HG03439 (cell line): ENCODE measurements at regions not wholly inside any gene's neighbourhood (a gene's known extent, or its start where the extent isn't known, plus 50 kb on each side); places are given as distances from the start of the nearest gene placed in this dataset.
"Not testable (repeated sequence)": the region's sequence is repeated elsewhere in the genome, so short reads cannot be mapped to it uniquely, and the experiment has no call there.

Experiments
- ATAC-seq: cut with Tn5 transposase; IDR thresholded peaks from one replicate; pipeline ENCODE4 v1.9.1; 2021; ENCODE audit warnings: mild to moderate bottlenecking, moderate library complexity; ENCODE audit not compliant: unreplicated experiment

DNA sequence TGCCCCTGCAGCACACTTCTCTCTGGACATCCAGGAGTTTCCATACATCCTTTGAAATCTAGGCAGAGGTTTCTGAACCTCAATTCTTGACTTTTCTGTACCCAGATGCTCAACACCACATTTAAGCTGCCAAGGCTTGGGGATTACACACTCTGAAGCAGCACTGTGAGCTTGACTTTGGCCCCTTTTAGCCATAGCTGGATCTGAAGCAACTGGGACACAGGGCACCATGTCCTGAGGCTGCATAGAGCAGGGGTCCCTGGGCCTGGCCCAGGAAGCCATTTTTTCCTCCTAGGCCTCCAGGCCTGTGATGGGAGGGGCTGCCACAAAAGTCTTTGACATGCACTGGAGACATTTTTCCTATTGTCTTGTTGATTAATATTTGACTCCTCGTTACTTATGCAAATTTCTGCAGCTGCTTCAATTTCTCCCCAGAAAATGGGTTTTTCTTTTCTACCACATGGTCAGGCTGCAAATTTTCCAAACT lies 694.0 kb downstream of the DIPK2A start:
- ATAC-seq: no peak

DNA sequence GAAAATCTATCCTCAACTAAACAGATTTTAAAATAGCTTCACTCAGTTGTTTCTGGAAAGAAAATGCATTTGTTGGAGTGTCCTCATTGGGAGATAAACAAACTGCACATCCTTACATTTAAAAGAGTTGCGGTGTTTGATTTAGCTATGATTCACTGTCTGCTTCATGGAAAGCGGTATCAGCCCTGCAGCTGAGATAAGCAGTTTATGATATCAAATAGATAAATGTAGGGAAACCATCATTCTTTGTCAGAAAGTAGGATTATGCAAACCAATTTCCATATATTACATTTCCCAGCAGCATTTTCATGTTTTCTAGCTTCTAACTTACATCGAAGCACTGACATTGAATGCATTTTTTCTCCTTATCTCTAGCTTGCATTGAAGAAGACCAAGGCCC lies 698.9 kb downstream of the DIPK2A start:
- no peak for ATAC-seq

DNA sequence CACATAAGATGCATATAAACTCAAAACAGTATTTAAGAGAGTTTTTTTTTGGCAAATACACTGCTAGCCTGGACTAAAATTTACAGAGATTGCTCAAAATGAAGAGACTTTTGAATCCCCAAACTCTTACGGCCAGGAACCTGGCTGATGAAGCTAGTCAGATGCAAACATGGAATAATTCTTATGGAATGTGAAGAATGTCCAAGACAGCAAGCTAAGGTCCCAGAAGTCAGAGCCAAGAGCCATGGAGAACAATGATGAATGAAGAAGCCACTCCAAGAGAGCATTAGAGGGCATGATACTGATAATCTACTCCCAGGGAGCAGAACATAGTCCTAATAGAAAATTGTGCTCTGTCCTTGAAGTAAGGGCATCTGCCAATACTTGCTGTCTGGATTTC lies 705.5 kb downstream of the DIPK2A start:
- no peak for ATAC-seq

DNA sequence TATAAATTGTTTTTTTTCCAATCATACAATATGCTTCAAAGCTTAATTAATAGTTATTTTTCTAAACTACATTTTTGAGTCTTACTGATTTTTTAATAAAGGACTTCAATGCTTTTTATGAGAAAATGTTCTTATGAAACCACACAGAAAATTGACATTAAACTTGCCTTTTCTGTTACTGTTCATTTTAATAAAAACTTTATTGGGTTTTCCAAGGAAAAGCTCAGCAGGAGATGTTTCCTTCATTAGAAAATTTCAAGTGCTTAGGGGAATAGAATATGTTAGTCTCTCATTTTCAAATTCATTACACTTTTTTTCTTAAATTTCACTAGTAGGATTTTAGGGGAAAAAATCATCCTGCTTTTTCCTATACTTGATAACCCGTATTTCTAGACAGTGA lies 711.4 kb downstream of the DIPK2A start:
- ATAC-seq: no peak

DNA sequence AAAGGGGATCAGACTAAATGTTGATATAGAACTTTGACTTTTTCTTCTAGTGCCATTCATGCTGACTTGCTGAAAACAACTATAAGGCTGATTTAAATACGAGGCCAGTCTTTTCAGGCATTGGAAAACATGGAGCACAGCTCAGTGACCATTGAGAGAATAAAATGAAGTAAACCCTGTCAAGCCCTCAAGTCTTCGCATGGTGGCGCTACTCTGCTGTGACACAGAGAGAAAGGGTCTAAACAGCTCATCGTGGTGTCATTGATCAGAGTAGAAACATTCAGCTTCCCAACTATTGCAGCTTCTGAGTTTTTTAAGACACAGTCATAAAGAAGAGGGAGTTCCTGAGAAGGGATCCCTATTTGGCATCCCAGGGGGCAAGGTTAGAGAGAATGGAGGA lies 716.2 kb downstream of the DIPK2A start:
- ATAC-seq: no peak

DNA sequence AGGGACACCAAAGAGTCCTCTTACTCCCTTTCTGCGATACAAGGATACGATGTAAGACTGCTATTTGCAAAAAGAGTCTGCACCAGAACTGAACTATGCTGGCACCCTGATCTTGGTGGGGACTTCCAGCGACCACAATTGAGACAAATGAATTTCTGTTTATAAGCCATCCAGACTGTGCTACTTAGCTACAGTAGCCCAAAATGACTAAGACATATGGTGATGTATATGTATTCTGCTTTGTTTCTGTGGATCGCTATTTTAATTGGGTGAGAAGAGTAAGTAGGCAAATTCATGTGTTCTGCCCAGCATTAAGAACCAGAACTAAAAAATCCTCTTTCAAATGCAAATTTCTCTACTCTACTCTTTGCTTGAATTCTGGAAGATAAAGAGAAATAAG lies 720.9 kb downstream of the DIPK2A start:
- no peak for ATAC-seq

DNA sequence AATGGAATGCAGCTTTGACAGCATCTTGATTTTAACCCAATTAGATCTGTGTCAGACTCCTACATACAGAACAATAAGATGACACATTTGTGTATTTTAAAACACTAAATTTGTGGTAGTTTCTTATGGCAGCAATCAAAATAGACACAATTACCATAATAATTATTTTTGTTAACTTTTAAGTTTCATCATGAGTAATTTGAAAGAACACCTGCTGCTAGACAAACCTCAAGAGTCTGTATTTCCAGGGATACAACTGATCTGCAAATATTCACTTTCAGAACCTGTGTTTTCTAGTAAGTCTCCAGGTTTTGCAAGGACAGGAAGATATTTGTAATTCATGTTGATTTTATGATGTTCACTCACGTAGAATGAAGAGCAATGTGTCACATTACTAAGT lies 736.8 kb downstream of the DIPK2A start:
- no peak for ATAC-seq

DNA sequence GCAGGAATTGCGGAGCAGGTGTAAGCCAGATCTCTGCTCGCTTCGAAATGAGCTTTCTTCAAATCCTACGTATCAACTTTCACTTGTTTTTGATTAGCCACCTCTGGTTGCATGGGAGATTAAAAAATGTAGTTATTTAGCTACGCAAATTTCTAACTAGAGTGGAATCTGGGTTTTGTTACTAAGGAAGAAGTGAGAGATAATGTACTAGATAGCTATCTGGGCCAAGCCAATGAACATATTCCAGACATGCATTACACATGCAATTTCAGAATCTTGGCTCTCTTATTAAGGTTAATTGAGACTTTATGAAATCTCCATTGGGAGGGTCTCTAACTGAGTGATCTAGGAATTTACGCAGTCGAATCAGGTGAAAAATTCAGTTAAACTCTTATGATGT lies 765.7 kb downstream of the DIPK2A start:
- ATAC-seq: no peak

DNA sequence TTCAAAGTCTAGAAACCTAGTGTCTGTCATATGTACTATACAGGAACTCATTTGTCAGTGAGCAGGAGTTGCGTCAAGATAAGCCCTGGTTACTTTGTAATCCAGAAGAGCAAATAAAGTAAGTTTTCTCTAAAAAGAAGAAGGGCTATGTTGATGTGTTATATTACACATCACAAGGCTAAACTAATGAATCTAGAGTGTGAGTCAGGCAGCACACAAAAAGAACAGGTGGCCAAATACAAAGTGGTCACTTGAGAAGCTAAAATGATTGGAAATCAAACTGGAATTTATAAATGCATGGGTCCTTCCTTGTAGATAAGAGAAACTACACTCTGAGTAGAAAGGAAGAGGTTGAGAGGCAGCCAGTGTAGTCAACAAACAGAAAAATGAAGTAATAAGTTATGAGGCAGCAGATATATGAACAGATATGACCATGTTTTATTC lies 771.6 kb downstream of the DIPK2A start:
- no peak for ATAC-seq

DNA sequence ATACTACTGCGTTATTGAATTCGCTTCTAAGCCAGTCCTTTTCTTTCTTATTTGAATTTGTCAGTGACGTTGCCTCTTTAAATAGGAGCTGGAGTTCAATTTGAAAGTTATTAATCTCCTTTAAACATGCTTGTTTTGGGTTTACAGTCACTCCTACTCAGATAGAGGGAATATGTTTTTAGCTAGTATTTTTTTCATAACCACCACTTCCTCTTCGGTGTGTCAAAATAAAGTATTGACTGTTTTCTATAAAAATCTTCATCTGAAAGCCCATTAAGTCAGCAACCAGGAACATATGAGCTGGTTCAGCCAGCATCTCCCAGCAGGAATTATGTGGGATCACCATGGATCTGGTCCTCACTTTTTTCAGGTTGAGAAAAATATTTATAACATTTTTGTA lies 772.9 kb downstream of the DIPK2A start:
- no peak for ATAC-seq

DNA sequence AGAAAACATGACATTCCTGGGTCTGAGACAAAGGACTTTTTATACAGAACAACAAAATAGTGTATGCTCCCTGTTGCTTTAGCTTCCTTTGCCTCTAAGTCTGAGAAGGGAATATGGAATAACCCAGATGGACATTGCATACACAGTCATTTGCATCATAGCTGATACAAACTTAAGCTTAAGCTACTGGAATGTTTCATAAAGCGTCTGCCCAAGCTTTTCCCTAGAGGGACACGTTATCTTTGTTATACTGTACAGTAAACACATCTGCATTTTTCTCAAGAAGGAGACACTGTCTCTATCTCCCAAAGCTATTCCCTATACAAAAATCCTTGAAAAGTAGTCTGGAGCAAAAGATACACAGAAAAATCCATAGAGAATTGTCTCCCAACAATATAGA lies 775.0 kb downstream of the DIPK2A start:
- no peak for ATAC-seq

- not testable (repeated sequence) for ATAC-seq
Observed at GRCh38 chr3:144749536-144750253, 778.1 kb downstream of the DIPK2A start.

DNA sequence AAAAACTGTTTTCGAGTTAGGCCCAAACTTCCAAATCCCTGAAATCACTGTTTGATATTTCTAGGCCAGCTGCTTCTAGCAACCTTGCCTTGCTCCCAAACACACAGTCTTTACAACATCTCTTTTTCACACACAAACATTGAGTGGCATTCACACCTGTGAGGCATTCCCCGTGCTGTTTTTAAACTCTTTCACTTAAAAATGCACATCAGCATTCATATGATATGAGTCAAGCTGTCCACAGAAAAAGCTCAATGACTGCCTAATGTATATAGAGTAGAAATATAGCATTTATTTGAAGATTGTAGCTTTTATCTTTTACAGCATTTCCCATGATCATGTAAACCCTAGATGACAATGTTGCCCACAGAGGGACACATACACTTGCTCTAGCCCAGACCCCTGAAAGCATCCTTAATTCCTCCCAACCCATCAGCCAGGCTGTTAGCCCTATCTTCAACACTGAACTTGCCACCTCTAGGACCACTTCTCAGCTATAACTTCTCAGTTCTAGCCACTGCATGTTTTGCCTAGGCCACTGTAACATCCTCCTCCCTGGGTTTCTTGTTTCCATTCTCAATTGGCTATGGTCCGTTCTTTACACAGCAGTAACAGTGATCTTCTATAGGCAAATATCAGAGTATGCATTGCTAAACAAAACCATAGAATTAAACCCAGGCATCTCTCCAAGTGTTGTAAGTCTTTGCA lies 782.6 kb downstream of the DIPK2A start:
- no peak for ATAC-seq

- ATAC-seq: no peak
Observed at GRCh38 chr3:144756704-144757440, 785.2 kb downstream of the DIPK2A start.

DNA sequence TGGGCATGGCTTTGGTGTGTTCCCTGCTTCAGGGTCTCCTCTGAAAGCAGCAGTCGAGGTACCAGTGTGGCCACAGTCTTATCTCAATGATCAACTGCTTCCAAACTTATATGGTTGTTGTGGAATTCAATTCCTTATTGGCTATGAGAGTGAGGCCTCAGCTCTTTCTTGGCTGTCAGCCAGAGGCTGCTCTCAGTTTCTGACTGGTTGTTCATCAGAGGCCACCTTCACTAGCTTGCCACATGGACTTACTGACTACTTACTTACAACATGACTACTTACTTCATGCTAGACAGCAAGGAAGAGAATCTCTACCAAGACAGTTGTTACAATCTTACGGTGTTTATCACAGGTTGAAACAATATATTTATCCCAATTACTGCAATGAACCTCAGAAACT lies 789.2 kb downstream of the DIPK2A start:
- no peak for ATAC-seq

DNA sequence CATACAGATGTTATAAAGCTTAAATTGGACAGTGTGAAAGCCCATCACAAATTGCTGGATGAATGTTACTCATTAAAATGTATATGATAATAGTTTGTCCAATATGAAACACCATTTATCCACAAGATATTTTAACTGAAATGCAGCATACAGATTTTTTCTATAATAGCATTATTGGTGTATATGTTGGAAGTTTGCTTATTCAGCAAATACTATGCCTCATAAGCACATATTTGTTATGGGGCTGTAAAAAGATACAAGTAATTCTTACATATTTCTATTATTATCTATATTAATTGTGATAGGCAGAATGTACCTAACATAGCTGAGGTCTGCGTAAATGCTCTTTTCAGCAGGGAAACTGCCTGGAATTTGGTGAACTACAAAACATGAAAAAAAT lies 790.5 kb downstream of the DIPK2A start:
- no peak for ATAC-seq

- no peak for ATAC-seq
Observed at GRCh38 chr3:144763878-144764454, 792.3 kb downstream of the DIPK2A start.

- ATAC-seq: no peak
Observed at GRCh38 chr3:144770281-144770680, 798.7 kb downstream of the DIPK2A start.

DNA sequence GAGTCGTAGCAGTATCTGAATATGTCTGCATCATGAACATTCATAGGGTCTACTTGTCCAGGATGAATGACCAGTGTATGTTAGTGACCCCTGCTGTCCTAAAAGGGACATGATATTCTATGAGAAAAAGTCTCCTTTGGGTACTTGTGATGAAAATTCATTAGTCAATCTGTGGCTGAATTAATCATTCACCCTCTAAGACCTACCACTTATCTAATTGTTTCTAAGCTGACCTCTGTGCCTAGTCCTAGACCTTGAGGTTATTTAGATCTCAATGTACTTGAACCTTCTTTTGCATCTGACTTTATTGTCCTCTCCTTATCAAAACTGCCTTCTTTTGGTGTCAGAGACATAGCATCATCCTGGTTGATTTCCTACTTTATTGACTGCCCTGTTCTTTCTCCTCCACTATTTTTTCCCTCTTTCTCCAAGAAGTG lies 799.3 kb downstream of the DIPK2A start:
- no peak for ATAC-seq

DNA sequence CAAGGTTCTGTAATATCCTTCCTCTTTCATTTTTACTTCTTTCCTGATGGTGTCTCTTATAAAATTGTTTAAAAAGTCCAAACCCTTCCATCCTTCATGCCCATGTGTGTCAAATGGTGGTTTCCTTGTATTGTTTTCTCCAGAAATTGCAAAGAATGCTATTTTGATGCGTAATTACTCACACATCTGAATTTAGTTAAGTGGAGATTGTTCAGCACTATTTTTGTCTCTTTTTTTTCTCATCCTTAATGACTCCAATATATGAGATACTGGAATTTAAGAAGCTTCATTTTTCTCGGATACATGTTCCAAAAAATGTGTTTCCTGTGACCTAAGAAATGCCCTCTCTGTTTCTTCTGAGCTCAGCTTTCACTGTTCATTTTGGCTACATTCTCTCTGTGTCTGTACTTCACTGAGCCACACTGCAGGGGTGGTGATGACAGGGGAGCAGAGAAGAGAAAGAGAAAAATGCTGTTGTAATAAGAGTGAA lies 799.8 kb downstream of the DIPK2A start:
- ATAC-seq: no peak

DNA sequence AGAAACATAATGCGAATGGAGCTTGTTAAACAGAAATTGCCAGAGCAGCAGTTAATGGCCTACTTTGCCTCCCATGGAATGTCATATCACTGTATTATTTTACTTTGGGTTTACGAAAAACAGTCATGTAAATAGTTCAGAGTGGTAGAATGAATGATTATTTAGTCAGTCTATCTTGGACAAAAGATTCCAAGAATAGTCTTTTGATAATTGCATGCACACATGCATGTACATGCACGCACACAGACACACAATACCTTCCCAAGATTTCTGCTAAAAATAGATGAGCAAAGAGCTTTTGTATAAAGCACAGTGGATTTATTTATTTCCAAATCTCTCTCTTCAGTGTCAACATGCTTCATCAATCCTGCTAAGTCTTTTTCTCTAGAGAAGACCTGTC lies 800.7 kb downstream of the DIPK2A start:
- ATAC-seq: no peak
